A549 (cell line): ENCODE measurements at regions not wholly inside any gene's neighbourhood (a gene's known extent, or its start where the extent isn't known, plus 50 kb on each side); places are given as distances from the start of the nearest gene placed in this dataset.

Source experiments
- BHLHE40 ChIP-seq: IDR thresholded peaks from 2 replicates; pipeline ENCODE4 v1.6.1; 2012; ENCODE audit warnings: low read depth, low read length, inconsistent platforms
- EP300 ChIP-seq, 2 experiments: fragments of >200 bp; sonication (Bioruptor Twin); formaldehyde crosslinking; IDR thresholded peaks; 2 replicates in 1 of 2; 3 replicates in 1 of 2; pipeline ENCODE4 v1.6.1; 2016 to 2017
- POLR2A ChIP-seq: IDR thresholded peaks from 2 replicates; pipeline ENCODE4 v1.6.1; 2012; ENCODE audit warnings: mild to moderate bottlenecking, low read length
- RAD21 ChIP-seq, 2 experiments: fragments of >200 bp in 1 of 2; sonication (Bioruptor Twin) in 1 of 2; formaldehyde crosslinking in 1 of 2; IDR thresholded peaks in 1 of 2; conservative IDR thresholded peaks in 1 of 2; 2 replicates in 1 of 2; 3 replicates in 1 of 2; pipeline ENCODE4 v1.6.1; 2012 to 2018; ENCODE audit warnings: inconsistent platforms in 1 of 2
- RFX5 ChIP-seq: fragments of 450-650 bp; IDR thresholded peaks from 2 replicates; pipeline ENCODE4 v1.7.1; 2014; ENCODE audit warnings: antibody characterized with exemption, mild to moderate bottlenecking, moderate library complexity
- SMC3 ChIP-seq: fragments of >200 bp; sonication (Bioruptor Twin); formaldehyde crosslinking; IDR thresholded peaks from 3 replicates; pipeline ENCODE4 v1.6.1; 2018; ENCODE audit warnings: inconsistent platforms
- TF ChIP-seq, protein P1 (sequence below): fragments of >200 bp; sonication (Bioruptor Twin); formaldehyde crosslinking; IDR thresholded peaks from 3 replicates; pipeline ENCODE4 v1.5.1; 2016
- TF ChIP-seq, protein P2 (sequence below): IDR thresholded peaks from 2 replicates; pipeline ENCODE4 v1.6.1; 2012
- TF ChIP-seq, protein P3 (sequence below): fragments of 250-450 bp; sonication (Bioruptor Pico); IDR thresholded peaks from 2 replicates; pipeline ENCODE4 v1.5.0; 2020; ENCODE audit warnings: low read depth, mild to moderate bottlenecking, moderate library complexity
- TF ChIP-seq, protein P4 (sequence below): fragments of 450-650 bp; IDR thresholded peaks from 2 replicates; pipeline ENCODE4 v1.6.1; 2014; ENCODE audit warnings: antibody characterized with exemption
- TF ChIP-seq, protein P5 (sequence below): IDR thresholded peaks from 2 replicates; pipeline ENCODE4 v1.6.1; 2012

DNA sequence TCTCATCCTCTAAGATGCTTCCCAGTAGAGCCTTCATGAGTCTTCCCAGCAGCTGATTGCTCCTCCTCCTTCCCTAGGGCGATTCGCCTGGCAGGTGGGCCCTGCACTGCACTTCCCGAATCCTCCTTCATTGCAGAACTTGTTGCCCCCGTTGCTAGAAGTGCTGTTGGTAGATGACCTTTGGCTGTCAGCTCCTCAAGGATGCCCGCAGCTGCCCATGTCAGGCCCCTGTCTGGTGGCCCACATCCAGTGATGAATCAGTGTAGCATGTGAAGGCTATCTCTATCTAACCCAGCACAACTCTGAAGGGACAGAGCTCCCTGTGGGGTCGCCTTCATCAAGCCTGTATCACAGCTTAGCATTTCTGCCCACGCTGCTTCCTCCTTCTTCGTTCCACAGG lies 52.1 kb upstream of the F3 start:
- TF ChIP-seq, protein P1, sequence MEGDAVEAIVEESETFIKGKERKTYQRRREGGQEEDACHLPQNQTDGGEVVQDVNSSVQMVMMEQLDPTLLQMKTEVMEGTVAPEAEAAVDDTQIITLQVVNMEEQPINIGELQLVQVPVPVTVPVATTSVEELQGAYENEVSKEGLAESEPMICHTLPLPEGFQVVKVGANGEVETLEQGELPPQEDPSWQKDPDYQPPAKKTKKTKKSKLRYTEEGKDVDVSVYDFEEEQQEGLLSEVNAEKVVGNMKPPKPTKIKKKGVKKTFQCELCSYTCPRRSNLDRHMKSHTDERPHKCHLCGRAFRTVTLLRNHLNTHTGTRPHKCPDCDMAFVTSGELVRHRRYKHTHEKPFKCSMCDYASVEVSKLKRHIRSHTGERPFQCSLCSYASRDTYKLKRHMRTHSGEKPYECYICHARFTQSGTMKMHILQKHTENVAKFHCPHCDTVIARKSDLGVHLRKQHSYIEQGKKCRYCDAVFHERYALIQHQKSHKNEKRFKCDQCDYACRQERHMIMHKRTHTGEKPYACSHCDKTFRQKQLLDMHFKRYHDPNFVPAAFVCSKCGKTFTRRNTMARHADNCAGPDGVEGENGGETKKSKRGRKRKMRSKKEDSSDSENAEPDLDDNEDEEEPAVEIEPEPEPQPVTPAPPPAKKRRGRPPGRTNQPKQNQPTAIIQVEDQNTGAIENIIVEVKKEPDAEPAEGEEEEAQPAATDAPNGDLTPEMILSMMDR, result no peak
- TF ChIP-seq RAD21 (conservative IDR thresholded peaks at IDR 0.05 in 1 of 2, IDR thresholded peaks at IDR 0.05 in 1 of 2), result no peak
- no peak for TF ChIP-seq EP300 (IDR thresholded peaks at IDR 0.05)
- TF ChIP-seq POLR2A, result no peak
- TF ChIP-seq SMC3, result no peak
- TF ChIP-seq, protein P2, sequence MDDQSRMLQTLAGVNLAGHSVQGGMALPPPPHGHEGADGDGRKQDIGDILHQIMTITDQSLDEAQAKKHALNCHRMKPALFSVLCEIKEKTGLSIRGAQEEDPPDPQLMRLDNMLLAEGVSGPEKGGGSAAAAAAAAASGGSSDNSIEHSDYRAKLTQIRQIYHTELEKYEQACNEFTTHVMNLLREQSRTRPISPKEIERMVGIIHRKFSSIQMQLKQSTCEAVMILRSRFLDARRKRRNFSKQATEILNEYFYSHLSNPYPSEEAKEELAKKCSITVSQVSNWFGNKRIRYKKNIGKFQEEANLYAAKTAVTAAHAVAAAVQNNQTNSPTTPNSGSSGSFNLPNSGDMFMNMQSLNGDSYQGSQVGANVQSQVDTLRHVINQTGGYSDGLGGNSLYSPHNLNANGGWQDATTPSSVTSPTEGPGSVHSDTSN, result no peak
- TF ChIP-seq, protein P3, sequence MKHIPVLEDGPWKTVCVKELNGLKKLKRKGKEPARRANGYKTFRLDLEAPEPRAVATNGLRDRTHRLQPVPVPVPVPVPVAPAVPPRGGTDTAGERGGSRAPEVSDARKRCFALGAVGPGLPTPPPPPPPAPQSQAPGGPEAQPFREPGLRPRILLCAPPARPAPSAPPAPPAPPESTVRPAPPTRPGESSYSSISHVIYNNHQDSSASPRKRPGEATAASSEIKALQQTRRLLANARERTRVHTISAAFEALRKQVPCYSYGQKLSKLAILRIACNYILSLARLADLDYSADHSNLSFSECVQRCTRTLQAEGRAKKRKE, result no peak
- no peak for TF ChIP-seq BHLHE40
- TF ChIP-seq, protein P4, sequence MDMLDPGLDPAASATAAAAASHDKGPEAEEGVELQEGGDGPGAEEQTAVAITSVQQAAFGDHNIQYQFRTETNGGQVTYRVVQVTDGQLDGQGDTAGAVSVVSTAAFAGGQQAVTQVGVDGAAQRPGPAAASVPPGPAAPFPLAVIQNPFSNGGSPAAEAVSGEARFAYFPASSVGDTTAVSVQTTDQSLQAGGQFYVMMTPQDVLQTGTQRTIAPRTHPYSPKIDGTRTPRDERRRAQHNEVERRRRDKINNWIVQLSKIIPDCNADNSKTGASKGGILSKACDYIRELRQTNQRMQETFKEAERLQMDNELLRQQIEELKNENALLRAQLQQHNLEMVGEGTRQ, result no peak
- TF ChIP-seq RFX5, result no peak
- TF ChIP-seq, protein P5, sequence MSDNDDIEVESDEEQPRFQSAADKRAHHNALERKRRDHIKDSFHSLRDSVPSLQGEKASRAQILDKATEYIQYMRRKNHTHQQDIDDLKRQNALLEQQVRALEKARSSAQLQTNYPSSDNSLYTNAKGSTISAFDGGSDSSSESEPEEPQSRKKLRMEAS, result no peak
